Naive thymus-derived CD8-positive, alpha-beta T cell (primary cell): ENCODE measurements at regions not wholly inside any gene's neighbourhood (a gene's known extent, or its start where the extent isn't known, plus 50 kb on each side); places are given as distances from the start of the nearest gene placed in this dataset.

Experiments used
- ATAC-seq, 2 donors: fragments of 150-1000 bp; cut with Tn5 transposase in 1 of 2; sonication (Bioruptor Pico), chemical (Tn5 transposase) in 1 of 2; 1 replicate in 1 of 2; 2 replicates in 1 of 2; pipeline ENCODE4 v1.10.0; 2021; ENCODE audit warnings: mild to moderate bottlenecking in 2 of 2, moderate library complexity in 2 of 2
- POLR2A ChIA-PET: fragments of 350-600 bp; sonication (Branson Sonifier 250); formaldehyde crosslinking; loops from one replicate; lab custom pipeline; 2021; ENCODE audit warnings: antibody characterized with exemption; lab: Charles Lee
- DNase-seq, 10 donors: peaks; one replicate each; pipeline versions ENCODE4 v3.0.0 to v3.0.0-alpha.2; 2020 to 2022
- H3K27ac Mint-ChIP-seq, 10 donors: one replicate each; pipeline ENCODE4 v1.8.0; 2020 to 2022; ENCODE audit warnings: mild to moderate bottlenecking in 10 of 10, mixed read lengths in 10 of 10, moderate library complexity in 4 of 10, inconsistent platforms in 1 of 10
- H3K27me3 Mint-ChIP-seq, 5 donors: one replicate each; pipeline ENCODE4 v1.8.0; 2021 to 2022; ENCODE audit warnings: mixed read lengths in 5 of 5
- H3K36me3 Mint-ChIP-seq, 3 donors: one replicate each; pipeline ENCODE4 v1.8.0; 2020 to 2022; ENCODE audit warnings: mixed read lengths in 3 of 3, mild to moderate bottlenecking in 2 of 3, inconsistent platforms in 1 of 3
- H3K4me1 Mint-ChIP-seq, 4 donors: one replicate each; pipeline ENCODE4 v1.8.0; 2021 to 2022; ENCODE audit warnings: mixed read lengths in 4 of 4
- H3K4me3 Mint-ChIP-seq, 10 donors: one replicate each; pipeline ENCODE4 v1.8.0; 2020 to 2022; ENCODE audit warnings: mild to moderate bottlenecking in 10 of 10, mixed read lengths in 10 of 10, moderate library complexity in 6 of 10, inconsistent platforms in 1 of 10
- H3K9me3 Mint-ChIP-seq, 9 donors: one replicate each; pipeline ENCODE4 v1.8.0; 2020 to 2022; ENCODE audit warnings: mixed read lengths in 9 of 9, mild to moderate bottlenecking in 3 of 9, inconsistent platforms in 1 of 9, moderate library complexity in 1 of 9

DNA sequence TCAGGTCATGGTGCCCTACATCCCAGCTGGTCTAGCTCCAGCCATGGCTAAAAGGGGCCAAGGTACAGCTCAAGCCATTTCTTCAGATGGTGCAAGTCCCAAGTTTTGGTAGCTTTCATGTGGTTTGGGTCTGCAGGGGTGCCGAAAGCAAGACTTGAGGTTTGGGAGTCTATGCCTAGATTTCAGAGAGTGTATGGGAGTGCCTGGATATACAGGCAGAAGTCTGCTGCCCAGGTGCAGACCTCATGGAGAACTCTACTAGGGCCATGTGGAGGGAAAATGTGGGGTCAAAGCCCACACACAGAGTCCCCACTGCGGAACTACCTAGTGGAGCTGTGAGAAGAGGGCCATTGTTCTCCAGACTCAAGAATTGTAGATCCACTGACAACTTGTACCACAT is 1000.9 kb upstream of the ADGRB3 start:
- POLR2A ChIA-PET: no interaction called here
- DNase-seq: no peak
- Mint-ChIP-seq H3K36me3 (no peaks in the 10 kb centered on the region), H3K4me1 (no peaks in the 10 kb centered on the region), H3K27me3 (no peaks in the 10 kb centered on the region), H3K4me3 (no peak overlapping the region), H3K9me3 (peaks cover 0 to 11% (median 5%) of the 10 kb centered on the region in 9 donors), H3K27ac (no peak overlapping the region)
- ATAC-seq: no peak

DNA sequence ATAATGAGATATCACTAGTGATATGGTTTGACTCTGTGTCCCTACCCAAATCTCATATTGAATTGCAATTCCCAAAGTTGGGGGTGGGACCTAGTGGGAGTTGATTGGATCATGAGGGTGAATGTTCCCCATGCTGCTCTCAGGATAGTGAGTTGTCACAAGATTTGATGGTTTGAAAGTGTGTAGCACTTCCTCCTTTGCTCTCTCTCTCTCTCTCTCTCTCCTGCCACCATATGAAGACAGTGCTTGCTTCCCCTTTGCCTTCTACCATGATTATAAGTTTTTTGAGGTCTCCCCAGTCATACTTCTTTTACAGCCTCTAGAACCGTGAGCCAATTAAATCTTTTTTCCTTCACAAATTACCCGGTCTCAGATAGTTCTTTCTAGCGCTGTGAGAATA is 1002.0 kb upstream of the ADGRB3 start:
- Mint-ChIP-seq H3K36me3 (no peaks in the 10 kb centered on the region), H3K4me3 (no peak overlapping the region), H3K4me1 (no peaks in the 10 kb centered on the region), H3K9me3 (peaks cover 0 to 11% (median 6%) of the 10 kb centered on the region in 9 donors), H3K27me3 (no peaks in the 10 kb centered on the region), H3K27ac (no peak overlapping the region)
- DNase-seq (no peak), ATAC-seq (no peak)
- POLR2A ChIA-PET: no interaction called here

DNA sequence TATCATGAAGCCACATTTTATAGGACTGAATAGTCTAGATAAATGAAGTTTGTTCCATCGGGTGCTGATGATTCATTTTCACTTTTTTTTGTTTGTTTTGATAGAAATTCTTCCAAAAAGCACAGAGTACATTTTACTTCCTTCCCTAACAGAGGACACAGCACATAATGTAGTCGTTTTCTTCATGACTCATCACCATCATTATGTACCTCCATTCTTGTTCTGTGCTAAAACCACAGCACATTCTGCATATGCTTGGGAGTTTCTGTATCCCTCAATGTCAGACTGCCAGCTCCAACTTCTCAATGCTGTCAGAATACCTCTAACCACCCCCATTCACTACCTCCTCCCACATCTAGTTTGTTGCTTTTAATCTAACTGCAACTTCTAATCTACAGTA is 1004.9 kb upstream of the ADGRB3 start:
- ATAC-seq (no peak), DNase-seq (no peak)
- Mint-ChIP-seq H3K4me3 (no peak overlapping the region), H3K36me3 (no peaks in the 10 kb centered on the region), H3K9me3 (peaks cover 0 to 9% (median 6%) of the 10 kb centered on the region in 9 donors), H3K4me1 (no peaks in the 10 kb centered on the region), H3K27me3 (no peaks in the 10 kb centered on the region), H3K27ac (no peak overlapping the region)
- POLR2A ChIA-PET: no interaction called here

DNA sequence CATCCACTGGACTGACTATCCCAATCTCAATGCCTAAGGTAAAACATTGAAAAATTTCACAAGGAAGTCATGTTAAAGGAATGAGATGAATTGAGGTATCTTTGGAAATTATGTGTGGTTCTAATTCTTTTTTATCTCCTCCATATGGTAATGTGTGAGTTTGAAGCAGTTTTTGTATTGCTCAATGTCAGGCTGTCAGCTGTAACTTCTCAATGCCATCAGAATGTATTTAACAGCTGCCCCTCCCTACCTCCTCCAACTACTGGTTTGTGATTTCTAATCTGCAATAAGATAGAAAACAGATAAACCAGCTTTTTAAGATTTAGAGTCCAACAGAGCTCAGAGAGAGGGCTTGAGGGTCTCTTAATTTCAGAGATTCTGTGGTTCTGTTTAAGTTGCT is 1005.8 kb upstream of the ADGRB3 start:
- H3K36me3 Mint-ChIP-seq: no peaks in the 10 kb centered on the region
- no peaks in the 10 kb centered on the region for H3K4me1 Mint-ChIP-seq
- H3K27ac Mint-ChIP-seq: no peak overlapping the region
- DNase-seq (no peak), ATAC-seq (no peak)
- no peak overlapping the region for H3K4me3 Mint-ChIP-seq
- peaks cover 0 to 8% (median 3%) of the 10 kb centered on the region in 9 donors for H3K9me3 Mint-ChIP-seq
- POLR2A ChIA-PET: no interaction called here
- H3K27me3 Mint-ChIP-seq: no peaks in the 10 kb centered on the region

DNA sequence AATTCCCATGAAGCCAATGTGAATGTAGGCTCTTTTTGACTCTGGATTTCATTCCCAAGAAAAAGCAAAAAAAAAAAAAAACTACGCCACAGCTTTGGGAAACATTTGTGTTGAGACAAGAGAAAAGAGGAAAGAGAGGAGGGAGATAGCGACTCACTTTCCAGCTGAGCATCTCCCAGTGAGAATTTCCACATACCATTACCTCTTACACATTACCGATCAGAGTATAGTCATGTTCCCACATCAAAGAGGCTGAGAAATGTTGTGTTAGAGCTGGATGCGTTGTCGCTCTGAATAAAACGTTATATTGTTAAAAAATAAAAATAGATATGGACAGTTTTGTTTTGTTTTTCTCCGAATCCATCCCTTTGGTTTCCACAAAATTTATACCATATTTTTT is 1019.3 kb upstream of the ADGRB3 start:
- H3K4me1 Mint-ChIP-seq: no peaks in the 10 kb centered on the region

DNA sequence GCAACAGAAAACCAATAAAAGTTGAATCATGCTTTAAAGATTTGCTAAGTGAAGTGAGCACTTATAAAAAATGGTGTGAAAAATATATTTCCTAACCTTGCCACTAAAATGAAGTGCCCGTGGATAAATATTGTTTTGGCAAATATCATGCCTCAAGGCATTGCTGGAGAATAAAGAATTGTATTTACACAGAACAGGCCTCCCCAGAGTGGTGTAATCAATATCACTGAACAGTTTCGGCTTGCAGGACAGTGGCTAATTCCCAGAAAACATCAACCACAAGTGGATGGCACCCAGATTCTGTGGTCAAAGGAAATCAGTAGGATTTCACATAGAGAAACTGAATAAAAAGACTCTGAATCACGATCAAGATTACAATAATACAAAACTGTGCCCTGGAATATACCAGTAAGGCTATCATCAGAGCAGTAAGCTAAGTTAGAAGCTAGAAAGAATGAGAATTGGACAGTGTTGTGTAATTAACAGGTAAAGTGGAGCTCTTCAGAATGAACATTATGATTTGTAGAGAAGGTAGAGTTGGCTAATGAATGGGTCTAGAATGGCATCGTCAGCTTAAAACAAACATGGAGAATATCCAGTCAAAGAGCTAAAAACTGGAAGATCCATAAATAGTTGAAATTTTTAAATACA is 1026.9 kb upstream of the ADGRB3 start:
- Mint-ChIP-seq H3K4me1 (no peaks in the 10 kb centered on the region), H3K4me3 (no peak overlapping the region), H3K27ac (no peak overlapping the region), H3K27me3 (no peaks in the 10 kb centered on the region), H3K9me3 (peaks cover 0 to 13% (median 4%) of the 10 kb centered on the region in 9 donors), H3K36me3 (no peaks in the 10 kb centered on the region)
- POLR2A ChIA-PET: no interaction called here
- DNase-seq (no peak), ATAC-seq (no peak)

More for the DNA sequence above, 1019.3 kb upstream of the ADGRB3 start:
- no peak overlapping the region for H3K4me3 Mint-ChIP-seq
- DNase-seq (no peak), ATAC-seq (no peak)
- H3K36me3 Mint-ChIP-seq: no peaks in the 10 kb centered on the region
- POLR2A ChIA-PET: no interaction called here
- H3K27ac Mint-ChIP-seq: no peak overlapping the region
- H3K27me3 Mint-ChIP-seq: no peaks in the 10 kb centered on the region
- H3K9me3 Mint-ChIP-seq: peaks cover 0 to 19% (median 5%) of the 10 kb centered on the region in 9 donors

DNA sequence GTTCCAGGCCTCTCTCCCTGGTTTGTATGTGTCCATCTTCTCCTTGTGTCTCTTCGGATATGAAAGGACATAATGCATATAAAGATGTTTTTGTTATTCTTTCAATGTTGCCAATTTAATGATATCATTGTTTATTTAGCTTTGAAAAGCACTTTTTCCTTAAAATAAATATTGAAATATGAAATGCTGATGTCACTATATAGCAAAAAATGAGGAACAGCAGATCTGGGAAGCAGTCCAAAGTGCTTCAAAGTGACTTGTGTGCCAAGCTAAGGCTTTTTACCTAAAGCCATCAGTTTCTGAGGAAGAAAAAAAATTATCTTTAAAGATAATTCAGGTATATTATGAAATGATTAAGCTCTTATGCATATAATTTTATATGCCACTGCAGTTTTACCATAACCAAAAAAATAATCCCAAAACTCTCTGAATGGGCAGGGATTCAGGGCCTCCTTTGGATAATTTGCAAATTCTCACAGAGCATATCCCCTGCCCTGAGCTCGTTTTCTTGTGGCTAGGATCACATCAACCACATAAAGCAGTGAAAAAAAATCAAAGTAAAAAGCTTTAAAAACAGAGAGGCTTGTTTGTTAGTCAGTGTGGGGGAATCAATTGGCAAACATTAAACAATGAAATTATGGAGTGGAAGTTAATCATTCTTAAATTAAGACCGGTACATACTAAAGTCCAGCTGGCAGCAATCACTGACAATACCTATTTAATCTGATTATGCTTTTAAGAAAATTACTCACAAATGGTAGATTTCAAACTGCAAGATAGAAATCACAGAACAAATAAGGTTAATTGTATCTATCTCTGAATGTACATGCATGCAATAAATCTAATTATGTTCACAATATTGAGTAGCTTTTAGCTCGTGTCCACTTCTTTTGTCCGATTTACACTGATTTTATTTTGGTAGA is 1027.9 kb upstream of the ADGRB3 start:
- no peaks in the 10 kb centered on the region for H3K36me3 Mint-ChIP-seq
- no peak for ATAC-seq
- no peaks in the 10 kb centered on the region for H3K4me1 Mint-ChIP-seq
- no peak for DNase-seq
- no peak overlapping the region for H3K4me3 Mint-ChIP-seq
- H3K27ac Mint-ChIP-seq: no peak overlapping the region
- H3K27me3 Mint-ChIP-seq: no peaks in the 10 kb centered on the region
- H3K9me3 Mint-ChIP-seq: peaks cover 0 to 10% (median 3%) of the 10 kb centered on the region in 9 donors
- POLR2A ChIA-PET: no interaction called here

DNA sequence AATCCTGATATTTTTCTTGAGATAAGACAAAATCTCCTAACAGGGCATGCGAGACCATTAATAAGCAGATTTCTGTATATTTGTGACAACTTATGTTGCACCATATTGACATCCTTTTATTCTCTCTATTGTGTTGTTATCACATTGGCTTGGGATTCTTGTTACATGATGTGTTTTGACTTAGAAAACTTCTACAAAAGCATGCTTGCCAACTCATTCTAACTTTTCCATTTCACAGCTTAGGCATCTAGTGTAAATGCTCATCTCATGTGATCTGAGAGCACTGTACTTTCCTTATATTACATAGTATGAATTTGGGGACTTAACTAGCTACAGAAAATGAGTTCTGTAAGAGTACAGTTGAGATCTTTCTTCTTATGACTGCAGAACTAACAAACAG is 1040.7 kb upstream of the ADGRB3 start:
- Mint-ChIP-seq H3K9me3 (peaks cover 0 to 21% (median 6%) of the 10 kb centered on the region in 9 donors), H3K27me3 (no peaks in the 10 kb centered on the region), H3K36me3 (no peaks in the 10 kb centered on the region), H3K4me3 (no peak overlapping the region), H3K27ac (no peak overlapping the region), H3K4me1 (no peaks in the 10 kb centered on the region)
- POLR2A ChIA-PET: no interaction called here
- DNase-seq (no peak), ATAC-seq (no peak)

DNA sequence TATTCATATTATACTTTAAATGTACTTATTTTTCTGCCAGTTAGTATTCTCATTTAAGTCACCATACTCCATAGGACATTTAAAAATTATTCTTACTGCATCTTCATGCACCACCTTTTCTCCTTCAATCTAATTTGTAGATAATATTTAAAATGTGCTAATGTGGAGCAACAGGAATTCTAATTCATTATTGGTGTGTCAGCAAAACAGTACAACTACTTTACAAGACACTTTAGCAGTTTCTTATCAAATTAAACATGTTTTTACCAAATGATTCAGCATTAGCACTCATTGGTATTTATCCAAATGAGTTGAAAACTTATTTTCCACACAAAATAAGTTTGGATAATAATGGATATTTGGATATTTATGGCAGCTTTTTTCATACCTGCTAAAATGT is 1041.8 kb upstream of the ADGRB3 start:
- Mint-ChIP-seq H3K27me3 (no peaks in the 10 kb centered on the region), H3K36me3 (no peaks in the 10 kb centered on the region), H3K9me3 (peaks cover 0 to 21% (median 6%) of the 10 kb centered on the region in 9 donors), H3K27ac (no peak overlapping the region), H3K4me1 (no peaks in the 10 kb centered on the region), H3K4me3 (no peak overlapping the region)
- no peak for ATAC-seq
- POLR2A ChIA-PET: no interaction called here
- DNase-seq: no peak

DNA sequence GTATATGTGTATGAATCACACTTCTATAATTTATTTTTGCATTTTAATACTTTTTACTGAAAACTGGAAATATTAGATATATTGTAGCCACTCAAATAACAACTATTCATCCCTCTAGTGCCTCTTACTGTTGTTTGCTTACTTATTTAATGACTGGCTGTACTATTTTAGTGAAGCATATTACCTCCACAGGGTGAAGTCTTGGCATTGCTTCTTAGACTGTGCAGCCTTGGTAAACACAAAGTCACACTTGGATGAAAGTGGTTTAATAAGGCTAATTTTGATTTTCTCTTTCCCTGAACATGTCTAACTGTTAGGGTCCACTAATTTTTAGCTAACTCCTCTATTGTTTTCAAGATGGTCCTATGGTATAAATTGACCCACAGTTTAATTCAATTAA is 1043.2 kb upstream of the ADGRB3 start:
- DNase-seq: no peak
- Mint-ChIP-seq H3K4me1 (no peaks in the 10 kb centered on the region), H3K36me3 (no peaks in the 10 kb centered on the region), H3K27ac (no peak overlapping the region), H3K27me3 (no peaks in the 10 kb centered on the region), H3K4me3 (no peak overlapping the region), H3K9me3 (peaks cover 1 to 24% (median 9%) of the 10 kb centered on the region in 9 donors)
- ATAC-seq: no peak
- POLR2A ChIA-PET: no interaction called here

DNA sequence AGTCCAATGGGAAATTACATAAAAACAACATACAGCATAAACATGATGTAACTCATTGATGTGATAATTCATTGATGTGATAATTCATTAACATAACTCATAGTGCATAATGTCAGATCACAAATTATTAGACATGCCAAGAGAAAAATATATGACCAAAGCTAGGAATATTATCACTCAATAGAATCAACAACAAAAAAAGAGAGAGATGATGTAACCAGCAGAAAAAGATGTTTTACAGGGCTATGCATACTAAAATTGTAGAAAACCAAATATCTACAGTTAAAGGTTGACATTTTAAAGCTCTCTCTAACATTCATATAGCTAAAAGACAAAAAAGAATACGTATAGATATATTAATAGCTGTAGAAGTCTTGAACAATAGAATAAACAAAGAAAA is 1067.2 kb upstream of the ADGRB3 start:
- H3K4me3 Mint-ChIP-seq: no peak overlapping the region
- DNase-seq (no peak), ATAC-seq (no peak)
- no peaks in the 10 kb centered on the region for H3K4me1 Mint-ChIP-seq
- H3K36me3 Mint-ChIP-seq: no peaks in the 10 kb centered on the region
- H3K27me3 Mint-ChIP-seq: no peaks in the 10 kb centered on the region
- H3K27ac Mint-ChIP-seq: no peak overlapping the region
- POLR2A ChIA-PET: no interaction called here
- peaks cover 2 to 29% (median 5%) of the 10 kb centered on the region in 9 donors for H3K9me3 Mint-ChIP-seq

DNA sequence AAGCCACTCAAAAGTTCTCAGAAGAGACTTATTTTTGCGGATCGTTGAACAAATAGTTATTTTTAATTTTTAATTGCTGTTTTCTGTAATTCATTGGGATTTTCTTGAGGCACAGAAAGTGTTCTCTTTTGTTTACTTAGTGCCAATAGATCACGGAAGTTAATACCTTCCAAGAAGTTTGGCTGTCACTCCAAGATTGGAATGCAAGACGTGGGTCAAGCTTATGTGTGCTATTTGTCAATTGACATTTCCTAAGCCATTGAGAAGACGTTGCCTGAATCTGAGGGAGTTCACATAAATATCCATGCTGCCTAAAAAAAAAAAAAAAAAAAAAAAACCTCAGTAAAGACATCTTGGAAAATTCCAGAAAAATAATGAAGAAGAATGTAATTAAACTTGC is 1071.4 kb upstream of the ADGRB3 start:
- ATAC-seq: no peak
- Mint-ChIP-seq H3K4me1 (no peaks in the 10 kb centered on the region), H3K9me3 (peaks cover 0 to 11% (median 6%) of the 10 kb centered on the region in 9 donors), H3K4me3 (no peak overlapping the region), H3K27ac (no peak overlapping the region), H3K36me3 (peaks cover 0 to 4% (median 0%) of the 10 kb centered on the region in 3 donors), H3K27me3 (no peaks in the 10 kb centered on the region)
- POLR2A ChIA-PET: no interaction called here
- DNase-seq: no peak

DNA sequence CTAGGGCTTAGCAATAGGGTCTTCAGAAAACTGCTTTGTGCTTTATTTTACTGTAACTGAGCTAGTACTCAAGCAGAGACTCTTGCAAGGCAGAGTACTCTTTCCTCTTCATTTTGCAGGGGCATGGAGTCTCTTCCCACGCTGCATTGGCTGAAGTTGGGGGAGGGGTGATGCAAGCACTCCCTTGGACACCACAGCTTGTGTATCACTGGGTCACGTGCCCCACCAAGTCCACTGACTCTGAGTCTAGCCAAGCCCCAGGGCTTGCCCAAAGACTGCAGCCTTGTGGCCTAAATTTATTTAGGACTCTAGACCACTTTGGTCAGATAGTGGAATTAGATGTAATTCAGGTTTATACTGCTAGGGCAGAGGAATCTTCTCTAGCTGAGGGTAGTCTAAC is 1075.0 kb upstream of the ADGRB3 start:
- Mint-ChIP-seq H3K4me3 (no peak overlapping the region), H3K27ac (no peak overlapping the region), H3K27me3 (no peaks in the 10 kb centered on the region), H3K36me3 (peaks cover 0 to 11% (median 0%) of the 10 kb centered on the region in 3 donors), H3K4me1 (no peaks in the 10 kb centered on the region), H3K9me3 (peaks cover 5 to 34% (median 11%) of the 10 kb centered on the region in 9 donors)
- DNase-seq (no peak), ATAC-seq (no peak)
- POLR2A ChIA-PET: no interaction called here
